Heart left ventricle (tissue), 16 donors: ENCODE measurements at regions not wholly inside any gene's neighbourhood (a gene's known extent, or its start where the extent isn't known, plus 50 kb on each side); places are given as distances from the start of the nearest gene placed in this dataset.

Experiments used
- ATAC-seq, 4 donors: fragments of 200-7000 bp; cut with Tn5 transposase; one replicate each; pipeline ENCODE4 v1.9.1; 2020 to 2022; ENCODE audit warnings: moderate library complexity in 4 of 4, mild to moderate bottlenecking in 3 of 4, moderate number of reproducible peaks in 1 of 4
- DNase-seq, 5 donors: peaks; one replicate each; pipeline ENCODE4 v3.0.0-alpha.2; 2020
- H3K27ac ChIP-seq, 12 donors: fragments of 200-600 bp; sonication (generic) in 4 of 12; one replicate each; pipeline versions ENCODE4 v1.5.0 to v1.8.0; 2016 to 2022; ENCODE audit warnings: mild to moderate bottlenecking in 2 of 12
- H3K27me3 ChIP-seq, 9 donors: fragments of 200-600 bp; sonication (generic) in 2 of 9; one replicate each; pipeline versions ENCODE4 v1.5.1 to v1.8.0; 2016 to 2022; ENCODE audit warnings: mild to moderate bottlenecking in 3 of 9
- H3K36me3 ChIP-seq, 9 donors: fragments of 200-600 bp; sonication (generic) in 2 of 9; one replicate each; pipeline versions ENCODE4 v1.5.0 to v1.8.0; 2018 to 2022; ENCODE audit warnings: mild to moderate bottlenecking in 2 of 9
- H3K4me1 ChIP-seq, 12 donors: fragments of 200-600 bp; sonication (generic) in 4 of 12; one replicate each; pipeline versions ENCODE4 v1.5.0 to v1.8.0; 2016 to 2022; ENCODE audit warnings: mild to moderate bottlenecking in 3 of 12
- H3K4me3 ChIP-seq, 12 donors: fragments of 200-600 bp; sonication (generic) in 4 of 12; one replicate each; pipeline versions ENCODE4 v1.5.0 to v1.8.0; 2017 to 2022; ENCODE audit warnings: mild to moderate bottlenecking in 9 of 12, moderate library complexity in 4 of 12
- H3K9me3 ChIP-seq, 12 donors: fragments of 200-600 bp; sonication (generic) in 4 of 12; one replicate each; pipeline versions ENCODE4 v1.5.0 to v1.8.0; 2016 to 2022; ENCODE audit warnings: mild to moderate bottlenecking in 1 of 12
- POLR2A ChIP-seq, 2 donors: fragments of 450-650 bp; IDR thresholded peaks; one replicate each; pipeline ENCODE4 v1.6.1; 2017; ENCODE audit warnings: antibody characterized with exemption in 2 of 2, mild to moderate bottlenecking in 2 of 2, moderate library complexity in 2 of 2
- WGBS, 4 donors: extraction: QIAGEN DNeasy Blood & Tissue Kit in 2 of 4; methylation state at CpG; one replicate each; pipeline versions ENCODE4 v1.1.5 to v1.1.7; 2013 to 2018; 5-methylcytosine and 5-hydroxymethylcytosine counted together
- intact Hi-C, 10 donors: fragments of 100-400 bp; cut with DNase I; formaldehyde crosslinking; loops; one replicate each; pipeline versions ENCODE4 v1.11.1 to v1.14.2; 2022
- TF ChIP-seq, protein P1 (sequence below), 12 donors: fragments of 200-600 bp; sonication (generic) in 4 of 12; IDR thresholded peaks; one replicate each; pipeline versions ENCODE4 v1.5.0 to v1.8.0; 2018 to 2022; ENCODE audit warnings: antibody characterized with exemption in 12 of 12, mild to moderate bottlenecking in 5 of 12
- donor health status: ischemic (EF 13 %, LVEDD 7.1; RV severe dilation, severe dysfunction).
- donor health status: healthy with polysubstance abuse.
- donor health status: DM: no; HTN: yes; CAD: no.
- donor health status: DM: no; HTN: no; CAD: no.
- donor health status: ischemic (EF 25% LVEDD 6.9; RV normal size, moderate dysfunction).
- donor health status: ischemic (EF 25% LVEDD 5.7; RV mildly dilated, moderate dysfunction).
- donor health status: healthy.
- donor health status: DM: yes; HTN: yes; CAD: no.
- donor health status: ischemic (EF 35%, LVEDD 5.7; RV mildly dilated, moderate dysfunction).
- donor health status: nonischemic (EF 11% LVEDD 7.7; RV severe dilation, severe dysfunction).
- donor health status: DM: yes; HTN: yes; CAD: no.
- donor health status: PGD.
- donor health status: ischemic (EF 29% LVEDD 5.4; RV normal size, mild dysfunction).
- donor health status: nonischemic (EF 23%, LVEDD 6.1; RV moderate dilation, normal function).

DNA sequence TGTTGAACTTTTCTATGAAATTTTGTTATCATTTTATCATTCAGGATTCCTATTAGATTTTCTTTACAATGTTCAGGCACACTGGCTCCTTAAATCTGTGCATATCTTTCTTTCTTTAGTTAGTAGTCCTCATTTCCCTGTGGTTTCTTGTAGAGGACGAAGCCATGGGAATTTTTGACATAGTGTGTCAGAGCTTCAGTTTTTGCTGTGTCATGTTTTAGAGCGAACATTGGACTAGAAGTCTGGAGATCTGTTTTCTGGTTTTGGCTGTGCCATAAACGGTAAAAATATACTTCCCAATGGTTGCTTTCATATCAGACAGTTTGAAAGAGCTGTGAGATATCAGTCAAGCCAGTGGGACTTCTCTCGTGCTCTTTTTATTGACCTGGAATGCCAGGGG lies 105.2 kb downstream of the CHCHD4 start:
- ATAC-seq, result no peak
- Histone ChIP-seq H3K4me3 (no peak overlapping the region), H3K27me3 (no peaks in the 10 kb centered on the region)

GRCh38 chr3:14016900-14017475 lies 107.7 kb downstream of the CHCHD4 start:
- no peak for DNase-seq
- ATAC-seq, result no peak
- Histone ChIP-seq H3K27ac (no peak overlapping the region), H3K36me3 (no peaks in the 10 kb centered on the region), H3K4me1 (no peaks in the 10 kb centered on the region), H3K4me3 (no peak overlapping the region), H3K9me3 (peaks cover 0 to 39% (median 4%) of the 10 kb centered on the region in 12 donors), H3K27me3 (no peaks in the 10 kb centered on the region)
- intact Hi-C loops, result no loop called here
- WGBS, 4 donors, result 74 to 78% (median 75%) methylated on average over 8 of the region's 8 CpGs
- TF ChIP-seq POLR2A (IDR thresholded peaks at IDR 0.05), result no peak
- TF ChIP-seq, protein P1, sequence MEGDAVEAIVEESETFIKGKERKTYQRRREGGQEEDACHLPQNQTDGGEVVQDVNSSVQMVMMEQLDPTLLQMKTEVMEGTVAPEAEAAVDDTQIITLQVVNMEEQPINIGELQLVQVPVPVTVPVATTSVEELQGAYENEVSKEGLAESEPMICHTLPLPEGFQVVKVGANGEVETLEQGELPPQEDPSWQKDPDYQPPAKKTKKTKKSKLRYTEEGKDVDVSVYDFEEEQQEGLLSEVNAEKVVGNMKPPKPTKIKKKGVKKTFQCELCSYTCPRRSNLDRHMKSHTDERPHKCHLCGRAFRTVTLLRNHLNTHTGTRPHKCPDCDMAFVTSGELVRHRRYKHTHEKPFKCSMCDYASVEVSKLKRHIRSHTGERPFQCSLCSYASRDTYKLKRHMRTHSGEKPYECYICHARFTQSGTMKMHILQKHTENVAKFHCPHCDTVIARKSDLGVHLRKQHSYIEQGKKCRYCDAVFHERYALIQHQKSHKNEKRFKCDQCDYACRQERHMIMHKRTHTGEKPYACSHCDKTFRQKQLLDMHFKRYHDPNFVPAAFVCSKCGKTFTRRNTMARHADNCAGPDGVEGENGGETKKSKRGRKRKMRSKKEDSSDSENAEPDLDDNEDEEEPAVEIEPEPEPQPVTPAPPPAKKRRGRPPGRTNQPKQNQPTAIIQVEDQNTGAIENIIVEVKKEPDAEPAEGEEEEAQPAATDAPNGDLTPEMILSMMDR (IDR thresholded peaks at IDR 0.05), result no peak

More for the DNA sequence above, 105.2 kb downstream of the CHCHD4 start:
- intact Hi-C loops, result no loop called here
- DNase-seq, result no peak
- no peak overlapping the region for H3K27ac ChIP-seq
- 67 to 76% (median 68%) methylated on average over 4 of the region's 4 CpGs for WGBS, 4 donors
- no peak for TF ChIP-seq POLR2A (IDR thresholded peaks at IDR 0.05)
- TF ChIP-seq, protein P1 (IDR thresholded peaks at IDR 0.05), result no peak
- H3K4me1 ChIP-seq, result no peaks in the 10 kb centered on the region
- H3K9me3 ChIP-seq, result peaks cover 0 to 34% (median 2%) of the 10 kb centered on the region in 12 donors
- H3K36me3 ChIP-seq, result no peaks in the 10 kb centered on the region

- ATAC-seq, result no peak
These were observed 117.7 kb downstream of the CHCHD4 start for GRCh38 chr3:14007006-14007405.

GRCh38 chr3:14001136-14001535 lies 121.3 kb upstream of the WNT7A start:
- no peak overlapping the region for H3K4me3 ChIP-seq
- DNase-seq (no peak), ATAC-seq (no peak)
- H3K27ac ChIP-seq, result no peak overlapping the region
- H3K9me3 ChIP-seq, result no peaks in the 10 kb centered on the region
- no peaks in the 10 kb centered on the region for H3K36me3 ChIP-seq
- TF ChIP-seq, protein P1 (IDR thresholded peaks at IDR 0.05), result no peak
- no peak for TF ChIP-seq POLR2A (IDR thresholded peaks at IDR 0.05)
- no peaks in the 10 kb centered on the region for H3K27me3 ChIP-seq
- intact Hi-C loops, result no loop called here
- H3K4me1 ChIP-seq, result no peaks in the 10 kb centered on the region

More at GRCh38 chr3:14007006-14007405, 117.7 kb downstream of the CHCHD4 start:
- Histone ChIP-seq H3K36me3 (no peaks in the 10 kb centered on the region), H3K4me1 (no peaks in the 10 kb centered on the region), H3K27ac (no peak overlapping the region), H3K4me3 (no peak overlapping the region), H3K9me3 (peaks cover 0 to 8% (median 0%) of the 10 kb centered on the region in 12 donors), H3K27me3 (no peaks in the 10 kb centered on the region)
- WGBS, 4 donors, result 69 to 83% (median 75%) methylated on average over 4 of the region's 4 CpGs
- intact Hi-C loops, result no loop called here
- no peak for DNase-seq
- TF ChIP-seq, protein P1 (IDR thresholded peaks at IDR 0.05), result no peak
- TF ChIP-seq POLR2A (IDR thresholded peaks at IDR 0.05), result no peak
